ENCODE measurements at regions not wholly inside any gene's neighbourhood (a gene's known extent, or its start where the extent isn't known, plus 50 kb on each side); places are given as distances from the start of the nearest gene placed in this dataset.

- no peak for TF ChIP-seq CTCF (IDR thresholded peaks at IDR 0.05)
- no peak for TF ChIP-seq ZFX (IDR thresholded peaks at IDR 0.05; ENCODE audit: borderline replicate concordance)
- no peak overlapping the region for H3K27ac ChIP-seq
Measured at GRCh38 chr15:62544446-62544845, 379.4 kb upstream of the C2CD4B start.

GRCh38 chr15:62545467-62546227 lies 380.6 kb upstream of the C2CD4B start:
- H3K27ac ChIP-seq, result no peak overlapping the region
- no peak for TF ChIP-seq ZFX (IDR thresholded peaks at IDR 0.05; ENCODE audit: borderline replicate concordance)
- TF ChIP-seq CTCF (IDR thresholded peaks at IDR 0.05), result no peak

GRCh38 chr15:62546628-62547027 lies 381.5 kb upstream of the C2CD4B start:
- TF ChIP-seq ZFX (IDR thresholded peaks at IDR 0.05; ENCODE audit: borderline replicate concordance) (no peak), CTCF (IDR thresholded peaks at IDR 0.05) (no peak)

GRCh38 chr15:62547584-62547983 lies 382.5 kb upstream of the C2CD4B start:
- TF ChIP-seq ZFX (IDR thresholded peaks at IDR 0.05; ENCODE audit: borderline replicate concordance) (no peak), CTCF (IDR thresholded peaks at IDR 0.05) (no peak)
- H3K27ac ChIP-seq, result no peak overlapping the region

More at GRCh38 chr15:62546628-62547027, 381.5 kb upstream of the C2CD4B start:
- H3K27ac ChIP-seq, result no peak overlapping the region

- H3K27ac ChIP-seq, result no peak overlapping the region
- TF ChIP-seq ZFX (IDR thresholded peaks at IDR 0.05; ENCODE audit: borderline replicate concordance) (no peak), CTCF (IDR thresholded peaks at IDR 0.05) (peak; percentile 88)
Measured at GRCh38 chr15:62549345-62549970, 384.4 kb upstream of the C2CD4B start.

- H3K27ac ChIP-seq, result no peak overlapping the region
- TF ChIP-seq ZFX (IDR thresholded peaks at IDR 0.05; ENCODE audit: borderline replicate concordance) (no peak), CTCF (IDR thresholded peaks at IDR 0.05) (no peak)
Measured at GRCh38 chr15:62550106-62550505, 385.0 kb upstream of the C2CD4B start.

- no peak overlapping the region for H3K27ac ChIP-seq
Measured at GRCh38 chr15:62552444-62552843, 387.4 kb upstream of the C2CD4B start.

More at GRCh38 chr15:62552444-62552843, 387.4 kb upstream of the C2CD4B start:
- no peak for TF ChIP-seq CTCF (IDR thresholded peaks at IDR 0.05)
- no peak for TF ChIP-seq ZFX (IDR thresholded peaks at IDR 0.05; ENCODE audit: borderline replicate concordance)

All from 22Rv1 (cell line).